Trophoblast cell (in vitro differentiated cells and primary cell): ENCODE measurements at regions not wholly inside any gene's neighbourhood (a gene's known extent, or its start where the extent isn't known, plus 50 kb on each side); places are given as distances from the start of the nearest gene placed in this dataset.

ENCODE experiments used
- DNase-seq, 2 donors: peaks; one replicate each; pipeline ENCODE4 v3.0.0-alpha.2; 2016
- H2AFZ ChIP-seq: 2 replicates; pipeline ENCODE4 v1.6.1; 2013; ENCODE audit warnings: low read length, moderate library complexity, mild to moderate bottlenecking; ENCODE audit not compliant: insufficient read depth, poor library complexity
- H2AK5ac ChIP-seq: 2 replicates; pipeline ENCODE4 v1.6.1; 2013; ENCODE audit warnings: mild to moderate bottlenecking, low read length
- H2BK120ac ChIP-seq: 2 replicates; pipeline ENCODE4 v1.6.1; 2013; ENCODE audit warnings: low read length, mild to moderate bottlenecking, moderate library complexity; ENCODE audit not compliant: insufficient read depth, poor library complexity
- H2BK12ac ChIP-seq: 2 replicates; pipeline ENCODE4 v1.6.1; 2013; ENCODE audit warnings: mild to moderate bottlenecking, low read length, moderate library complexity
- H2BK5ac ChIP-seq: 2 replicates; pipeline ENCODE4 v1.6.1; 2013; ENCODE audit warnings: low read length, low read depth, moderate library complexity, mild to moderate bottlenecking; ENCODE audit not compliant: poor library complexity
- H3K14ac ChIP-seq: 2 replicates; pipeline ENCODE4 v1.6.1; 2013; ENCODE audit warnings: mild to moderate bottlenecking, low read length
- H3K18ac ChIP-seq: 2 replicates; pipeline ENCODE4 v1.6.1; 2013; ENCODE audit warnings: mild to moderate bottlenecking, low read length
- H3K23ac ChIP-seq: 2 replicates; pipeline ENCODE4 v1.6.1; 2013; ENCODE audit warnings: low read length
- H3K27ac ChIP-seq: 2 replicates; pipeline ENCODE4 v1.5.1; 2013; ENCODE audit warnings: low read depth, mild to moderate bottlenecking, inconsistent platforms, low read length, moderate library complexity
- H3K27me3 ChIP-seq: 2 replicates; pipeline ENCODE4 v1.6.1; 2013; ENCODE audit warnings: inconsistent platforms, mild to moderate bottlenecking, low read length, moderate library complexity; ENCODE audit not compliant: insufficient read depth
- H3K36me3 ChIP-seq, 2 experiments: 1 replicate in 1 of 2; 2 replicates in 1 of 2; pipeline ENCODE4 v1.6.1; 2013; ENCODE audit warnings: low read length in 2 of 2, mild to moderate bottlenecking in 2 of 2, moderate library complexity in 1 of 2; ENCODE audit not compliant: insufficient read depth in 2 of 2, control insufficient read depth in 1 of 2
- H3K4ac ChIP-seq: 2 replicates; pipeline ENCODE4 v1.6.1; 2013; ENCODE audit warnings: low read depth, mild to moderate bottlenecking, low read length, moderate library complexity
- H3K4me1 ChIP-seq, 2 experiments: 1 replicate in 1 of 2; 2 replicates in 1 of 2; pipeline ENCODE4 v1.6.1; 2013; ENCODE audit warnings: low read length in 2 of 2, mild to moderate bottlenecking in 2 of 2, moderate library complexity in 1 of 2; ENCODE audit not compliant: insufficient read depth in 2 of 2, control insufficient read depth in 1 of 2
- H3K4me2 ChIP-seq: 2 replicates; pipeline ENCODE4 v1.6.1; 2013; ENCODE audit warnings: inconsistent platforms, mild to moderate bottlenecking, low read length, moderate library complexity
- H3K4me3 ChIP-seq: 2 replicates; pipeline ENCODE4 v1.5.1; 2013; ENCODE audit warnings: mild to moderate bottlenecking, low read depth, low read length, inconsistent platforms
- H3K79me1 ChIP-seq: one replicate; pipeline ENCODE4 v1.6.1; 2013; ENCODE audit warnings: low read length
- H3K79me2 ChIP-seq: 2 replicates; pipeline ENCODE4 v1.6.1; 2013; ENCODE audit warnings: low read length, mild to moderate bottlenecking; ENCODE audit not compliant: control insufficient read depth, insufficient read depth, poor library complexity
- H3K9ac ChIP-seq: 2 replicates; pipeline ENCODE4 v1.6.1; 2013; ENCODE audit warnings: mild to moderate bottlenecking, low read length
- H3K9me3 ChIP-seq: 2 replicates; pipeline ENCODE4 v1.6.1; 2013; ENCODE audit warnings: low read depth, mild to moderate bottlenecking, control low read depth, inconsistent platforms, low read length; ENCODE audit not compliant: insufficient read depth
- H4K12ac ChIP-seq: 2 replicates; pipeline ENCODE4 v1.6.1; 2013; ENCODE audit warnings: low read depth, mild to moderate bottlenecking, low read length, moderate library complexity
- H4K8ac ChIP-seq: 2 replicates; pipeline ENCODE4 v1.6.1; 2013; ENCODE audit warnings: low read depth, mild to moderate bottlenecking, low read length, moderate library complexity
- H4K91ac ChIP-seq: one replicate; pipeline ENCODE4 v1.6.1; 2013; ENCODE audit warnings: low read depth, mild to moderate bottlenecking, low read length, moderate library complexity
- WGBS: extraction: QIAGEN DNeasy Blood & Tissue Kit; methylation state at CpG from one replicate; pipeline ENCODE4 v1.1.7; 2013; ENCODE audit warnings: missing lambda C conversion rate; ENCODE audit not compliant: insufficient read length, insufficient coverage; ENCODE audit errors: extremely low coverage; 5-methylcytosine and 5-hydroxymethylcytosine counted together

GRCh38 chrX:42128587-42128986 lies 205.2 kb upstream of the CASK start:
- no peak overlapping the region for H3K4me2 ChIP-seq
- no peak overlapping the region for H3K18ac ChIP-seq
- no peak overlapping the region for H3K14ac ChIP-seq
- H3K36me3 ChIP-seq, result no peaks in the 10 kb centered on the region
- no CpG with 5 or more reads among the region's 4 CpGs for WGBS
- H3K27ac ChIP-seq, result no peak overlapping the region
- no peaks in the 10 kb centered on the region for H3K4me1 ChIP-seq
- no peak overlapping the region for H2BK120ac ChIP-seq
- no peak overlapping the region for H3K9ac ChIP-seq
- H2AK5ac ChIP-seq, result no peak overlapping the region
- no peak overlapping the region for H2AFZ ChIP-seq
- H3K79me2 ChIP-seq, result no peaks in the 10 kb centered on the region
- no peaks in the 10 kb centered on the region for H3K79me1 ChIP-seq
- H2BK12ac ChIP-seq, result no peak overlapping the region
- H3K9me3 ChIP-seq, result no peaks in the 10 kb centered on the region
- H3K23ac ChIP-seq, result no peak overlapping the region
- no peak overlapping the region for H3K4ac ChIP-seq
- H3K4me3 ChIP-seq, result no peak overlapping the region
- H3K27me3 ChIP-seq, result no peaks in the 10 kb centered on the region
- no peak overlapping the region for H4K12ac ChIP-seq
- no peak overlapping the region for H4K8ac ChIP-seq
- H4K91ac ChIP-seq, result no peak overlapping the region
- H2BK5ac ChIP-seq, result no peak overlapping the region
- DNase-seq, result no peak

- H2BK12ac ChIP-seq, result no peak overlapping the region
- H3K4me1 ChIP-seq, result no peaks in the 10 kb centered on the region
- H3K9me3 ChIP-seq, result no peaks in the 10 kb centered on the region
- H3K9ac ChIP-seq, result no peak overlapping the region
- no peak overlapping the region for H2AFZ ChIP-seq
- H2AK5ac ChIP-seq, result no peak overlapping the region
- H3K36me3 ChIP-seq, result no peaks in the 10 kb centered on the region
- H3K18ac ChIP-seq, result no peak overlapping the region
- no peak overlapping the region for H3K14ac ChIP-seq
- no peak overlapping the region for H2BK5ac ChIP-seq
- no peak overlapping the region for H3K4ac ChIP-seq
- H3K79me1 ChIP-seq, result no peaks in the 10 kb centered on the region
- H4K8ac ChIP-seq, result no peak overlapping the region
- H4K91ac ChIP-seq, result no peak overlapping the region
- no peak overlapping the region for H3K4me2 ChIP-seq
- no peak overlapping the region for H3K27ac ChIP-seq
- H4K12ac ChIP-seq, result no peak overlapping the region
- H3K23ac ChIP-seq, result no peak overlapping the region
- no peak overlapping the region for H2BK120ac ChIP-seq
- no peaks in the 10 kb centered on the region for H3K27me3 ChIP-seq
- H3K79me2 ChIP-seq, result no peaks in the 10 kb centered on the region
- H3K4me3 ChIP-seq, result no peak overlapping the region
- no CpG with 5 or more reads among the region's 2 CpGs for WGBS
- no peak for DNase-seq
These were observed 204.7 kb upstream of the CASK start for GRCh38 chrX:42128020-42128419.

DNA sequence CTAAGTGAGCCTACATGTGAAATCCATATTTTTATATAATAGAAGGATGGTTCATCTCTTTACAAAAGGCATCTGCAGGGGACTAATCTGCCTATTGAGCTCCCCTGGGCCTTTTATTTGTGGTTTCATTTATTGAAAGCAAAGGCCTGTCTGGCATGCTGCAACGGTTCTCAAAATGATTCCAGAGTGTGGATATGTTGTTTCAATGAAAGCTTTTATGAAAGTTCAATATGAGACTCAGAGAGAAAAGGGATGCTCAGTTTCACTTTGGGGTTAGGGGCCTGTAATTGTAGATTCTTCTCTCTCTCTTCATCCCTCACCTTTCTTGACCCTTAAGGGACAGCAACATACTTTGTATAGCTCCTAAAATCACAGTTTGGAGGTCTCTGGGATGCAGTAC lies 204.2 kb upstream of the CASK start:
- Histone ChIP-seq H3K18ac (no peak overlapping the region), H2BK5ac (no peak overlapping the region), H4K8ac (no peak overlapping the region), H4K12ac (no peak overlapping the region), H3K9me3 (no peaks in the 10 kb centered on the region), H2AFZ (no peak overlapping the region), H3K4me1 (no peaks in the 10 kb centered on the region), H2BK120ac (no peak overlapping the region), H3K23ac (no peak overlapping the region), H3K14ac (no peak overlapping the region), H4K91ac (no peak overlapping the region), H3K36me3 (no peaks in the 10 kb centered on the region), H3K27me3 (no peaks in the 10 kb centered on the region), H3K27ac (no peak overlapping the region), H3K79me1 (no peaks in the 10 kb centered on the region), H3K79me2 (no peaks in the 10 kb centered on the region), H3K4me2 (no peak overlapping the region), H2AK5ac (no peak overlapping the region), H3K9ac (no peak overlapping the region), H2BK12ac (no peak overlapping the region), H3K4ac (no peak overlapping the region), H3K4me3 (no peak overlapping the region)
- DNase-seq, result no peak
- whole genome bisulfite sequencing, result no CpG with 5 or more reads among the region's 1 CpG

DNA sequence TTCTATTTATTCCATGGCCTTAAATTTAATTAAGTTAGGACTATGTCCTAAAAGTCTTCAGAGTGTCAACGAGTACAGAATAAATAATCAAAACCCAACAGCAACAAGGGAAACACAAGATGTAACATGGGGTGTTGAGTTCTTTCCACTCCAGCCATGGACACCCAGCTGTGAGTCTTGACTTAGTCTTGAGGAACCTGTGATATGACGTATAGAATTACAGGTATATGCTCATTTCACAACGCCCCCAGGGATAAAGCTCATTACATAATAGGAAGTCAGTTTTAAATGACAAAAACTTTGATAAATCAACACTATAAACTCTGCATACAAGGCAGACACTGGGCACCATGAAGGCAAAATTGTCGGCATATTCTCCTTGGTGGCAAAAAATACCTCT lies 200.0 kb upstream of the CASK start:
- no peaks in the 10 kb centered on the region for H3K27me3 ChIP-seq
- H2BK120ac ChIP-seq, result no peak overlapping the region
- H3K14ac ChIP-seq, result no peak overlapping the region
- H3K9ac ChIP-seq, result no peak overlapping the region
- no peak for DNase-seq
- peaks cover 2% of the 10 kb centered on the region for H3K79me1 ChIP-seq
- H3K23ac ChIP-seq, result no peak overlapping the region
- no CpG with 5 or more reads among the region's 4 CpGs for WGBS
- H3K18ac ChIP-seq, result no peak overlapping the region
- H3K9me3 ChIP-seq, result no peaks in the 10 kb centered on the region
- no peak overlapping the region for H2AK5ac ChIP-seq
- no peak overlapping the region for H3K27ac ChIP-seq
- no peak overlapping the region for H3K4me3 ChIP-seq
- H3K4ac ChIP-seq, result no peak overlapping the region
- H4K12ac ChIP-seq, result no peak overlapping the region
- H4K91ac ChIP-seq, result no peak overlapping the region
- no peak overlapping the region for H2BK5ac ChIP-seq
- no peak overlapping the region for H4K8ac ChIP-seq
- no peaks in the 10 kb centered on the region for H3K79me2 ChIP-seq
- H2BK12ac ChIP-seq, result no peak overlapping the region
- H3K4me1 ChIP-seq, result no peaks in the 10 kb centered on the region
- H3K4me2 ChIP-seq, result no peak overlapping the region
- H3K36me3 ChIP-seq, result no peaks in the 10 kb centered on the region
- no peak overlapping the region for H2AFZ ChIP-seq
